Cardiac muscle cell (in vitro differentiated cells and primary cell): ENCODE measurements at regions not wholly inside any gene's neighbourhood (a gene's known extent, or its start where the extent isn't known, plus 50 kb on each side); places are given as distances from the start of the nearest gene placed in this dataset.

Experiments used
- DNase-seq, 2 donors: peaks; one replicate each; pipeline versions ENCODE4 v3.0.0 to v3.0.0-alpha.2; 2010 to 2017; ENCODE audit warnings: low read depth in 1 of 2, low spot score in 1 of 2
- H3K27ac ChIP-seq: fragments of 200-600 bp; sonication (generic); 2 replicates; pipeline ENCODE4 v1.5.1; 2016
- H3K27me3 ChIP-seq: fragments of 200-600 bp; sonication (generic); 2 replicates; pipeline ENCODE4 v1.6.0; 2016; ENCODE audit warnings: control low read depth
- H3K36me3 ChIP-seq: fragments of 200-600 bp; sonication (generic); 2 replicates; pipeline ENCODE4 v1.5.1; 2016; ENCODE audit warnings: control low read depth
- H3K4me1 ChIP-seq: fragments of 200-600 bp; sonication (generic); 2 replicates; pipeline ENCODE4 v1.8.1; 2017; ENCODE audit warnings: low read depth, mild to moderate bottlenecking, mixed run types
- H3K4me3 ChIP-seq: fragments of 200-600 bp; sonication (generic); 2 replicates; pipeline ENCODE4 v1.5.1; 2016; ENCODE audit warnings: mild to moderate bottlenecking
- H3K9me3 ChIP-seq: fragments of 200-600 bp; sonication (generic); 2 replicates; pipeline ENCODE4 v1.5.1; 2017; ENCODE audit warnings: low read depth, mild to moderate bottlenecking, control low read depth
- TF ChIP-seq, protein P1 (sequence below): IDR thresholded peaks from 2 replicates; pipeline ENCODE4 v1.5.1; 2012; ENCODE audit warnings: low read depth, mild to moderate bottlenecking, low read length

DNA sequence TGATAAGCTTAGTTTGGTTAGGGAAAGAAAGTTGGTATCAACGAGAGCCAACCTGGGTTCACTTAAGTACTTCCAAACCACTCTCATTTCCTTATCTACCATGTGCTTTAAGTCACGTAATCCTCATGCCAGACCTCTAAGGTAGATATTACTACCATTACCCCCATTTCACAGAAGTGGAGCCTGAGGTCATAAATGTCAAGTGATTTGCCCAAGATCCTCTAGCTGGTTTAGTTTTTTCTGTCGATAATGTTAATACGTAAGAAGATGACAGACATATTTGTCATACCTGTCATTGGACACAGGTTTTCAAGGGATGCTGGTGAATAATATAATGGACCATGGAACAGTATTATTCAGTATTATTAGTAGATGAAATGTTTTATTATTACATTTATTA lies 197.4 kb upstream of the MKLN1 start:
- H3K36me3 ChIP-seq = no peaks in the 10 kb centered on the region
- TF ChIP-seq, protein P1, sequence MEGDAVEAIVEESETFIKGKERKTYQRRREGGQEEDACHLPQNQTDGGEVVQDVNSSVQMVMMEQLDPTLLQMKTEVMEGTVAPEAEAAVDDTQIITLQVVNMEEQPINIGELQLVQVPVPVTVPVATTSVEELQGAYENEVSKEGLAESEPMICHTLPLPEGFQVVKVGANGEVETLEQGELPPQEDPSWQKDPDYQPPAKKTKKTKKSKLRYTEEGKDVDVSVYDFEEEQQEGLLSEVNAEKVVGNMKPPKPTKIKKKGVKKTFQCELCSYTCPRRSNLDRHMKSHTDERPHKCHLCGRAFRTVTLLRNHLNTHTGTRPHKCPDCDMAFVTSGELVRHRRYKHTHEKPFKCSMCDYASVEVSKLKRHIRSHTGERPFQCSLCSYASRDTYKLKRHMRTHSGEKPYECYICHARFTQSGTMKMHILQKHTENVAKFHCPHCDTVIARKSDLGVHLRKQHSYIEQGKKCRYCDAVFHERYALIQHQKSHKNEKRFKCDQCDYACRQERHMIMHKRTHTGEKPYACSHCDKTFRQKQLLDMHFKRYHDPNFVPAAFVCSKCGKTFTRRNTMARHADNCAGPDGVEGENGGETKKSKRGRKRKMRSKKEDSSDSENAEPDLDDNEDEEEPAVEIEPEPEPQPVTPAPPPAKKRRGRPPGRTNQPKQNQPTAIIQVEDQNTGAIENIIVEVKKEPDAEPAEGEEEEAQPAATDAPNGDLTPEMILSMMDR = no peak
- no peaks in the 10 kb centered on the region for H3K27me3 ChIP-seq
- H3K27ac ChIP-seq = no peak overlapping the region
- no peaks in the 10 kb centered on the region for H3K4me1 ChIP-seq
- DNase-seq = no peak
- no peak overlapping the region for H3K4me3 ChIP-seq
- no peaks in the 10 kb centered on the region for H3K9me3 ChIP-seq

DNA sequence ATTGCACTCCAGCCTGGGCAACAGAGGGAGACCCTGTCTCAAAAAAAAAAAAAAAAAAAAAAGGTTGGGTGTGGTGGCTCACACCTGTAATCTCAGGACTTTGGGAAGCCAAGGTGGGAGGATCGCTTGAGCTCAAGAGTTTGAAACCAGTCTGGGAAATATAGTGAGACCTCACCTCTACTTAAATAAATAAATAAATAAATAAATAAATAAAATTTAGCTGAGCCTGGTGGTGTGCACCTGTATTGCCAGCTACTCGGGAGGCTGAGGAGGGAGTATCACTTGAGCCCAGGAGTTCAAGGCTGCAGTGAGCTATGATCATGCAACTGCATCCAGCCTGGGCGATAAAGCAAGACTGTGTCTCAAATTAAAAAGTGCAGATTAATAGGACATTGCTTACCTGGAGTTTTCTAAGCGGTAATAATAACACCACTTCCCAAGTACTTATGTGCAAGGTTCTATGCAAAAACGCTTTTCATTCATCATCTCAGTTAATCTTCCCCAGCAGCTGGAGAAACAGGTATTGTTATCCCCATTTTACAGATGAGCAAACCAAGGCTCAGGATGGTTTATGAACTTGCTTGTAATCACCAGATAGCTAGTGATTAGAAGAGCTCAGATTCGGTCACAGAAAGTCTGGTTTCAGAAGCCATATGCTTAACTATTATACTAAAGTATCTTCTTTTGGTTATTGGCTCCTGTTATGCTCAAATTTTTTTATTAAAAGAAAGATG lies 196.5 kb upstream of the MKLN1 start:
- Histone ChIP-seq H3K36me3 (no peaks in the 10 kb centered on the region), H3K4me1 (no peaks in the 10 kb centered on the region), H3K4me3 (no peak overlapping the region), H3K27me3 (no peaks in the 10 kb centered on the region), H3K9me3 (no peaks in the 10 kb centered on the region), H3K27ac (no peak overlapping the region)
- no peak for DNase-seq
- TF ChIP-seq, protein P1 = no peak

DNA sequence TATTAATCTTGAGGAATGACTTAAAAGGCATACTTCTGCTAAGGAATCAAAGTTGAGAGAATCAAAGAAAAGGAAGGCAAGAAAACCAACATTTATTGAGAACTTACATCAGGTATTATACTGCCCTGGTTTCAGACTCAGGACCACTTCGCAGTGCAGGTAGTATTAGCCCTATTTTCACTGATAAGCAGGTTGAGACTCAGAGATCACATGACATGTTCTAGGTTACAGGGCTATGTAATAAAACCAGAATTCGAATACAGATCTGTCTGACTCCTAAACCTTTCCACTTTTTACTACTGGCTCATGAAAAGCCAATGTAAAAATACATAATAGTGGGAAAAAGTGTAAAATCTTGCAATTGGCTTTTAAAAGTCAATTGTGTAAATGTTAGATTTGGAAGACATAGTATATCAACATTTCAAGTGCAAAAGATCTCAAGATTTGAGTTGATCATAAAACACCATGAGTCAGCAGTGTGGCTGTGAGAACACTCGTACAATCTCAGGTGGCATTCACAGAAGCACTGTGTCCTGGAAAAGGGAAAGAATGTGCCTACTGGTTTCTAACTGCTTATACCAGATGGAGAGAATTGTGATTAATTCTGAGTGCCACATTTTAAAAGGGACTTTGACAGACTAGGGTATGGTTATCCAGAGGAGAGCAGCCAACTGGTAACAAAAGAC lies 195.8 kb upstream of the MKLN1 start:
- DNase-seq = no peak
- H3K36me3 ChIP-seq = no peaks in the 10 kb centered on the region
- no peaks in the 10 kb centered on the region for H3K9me3 ChIP-seq
- H3K4me1 ChIP-seq = no peaks in the 10 kb centered on the region
- no peaks in the 10 kb centered on the region for H3K27me3 ChIP-seq
- TF ChIP-seq, protein P1 = no peak
- H3K27ac ChIP-seq = no peak overlapping the region
- H3K4me3 ChIP-seq = no peak overlapping the region

DNA sequence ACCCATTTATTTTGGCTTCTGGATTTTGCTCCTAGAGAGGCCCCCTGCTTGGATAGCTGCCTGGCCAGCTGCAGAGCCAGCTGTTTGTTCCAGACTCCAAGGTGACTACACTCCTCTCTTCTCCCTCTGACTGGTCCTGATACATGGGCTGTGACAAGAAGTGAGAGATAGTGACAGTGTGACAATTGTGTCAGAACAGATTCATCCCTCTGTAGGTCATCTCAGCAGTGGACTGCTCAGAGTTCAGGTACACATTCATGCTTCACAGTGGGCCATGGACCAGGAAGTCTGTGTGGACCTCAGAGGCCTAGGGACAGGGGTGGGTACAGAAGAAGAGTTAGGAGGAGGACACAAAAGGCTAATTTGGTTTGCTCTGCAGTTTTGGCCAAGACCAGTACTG lies 188.2 kb upstream of the MKLN1 start:
- TF ChIP-seq, protein P1 = no peak
- Histone ChIP-seq H3K4me1 (no peaks in the 10 kb centered on the region), H3K9me3 (no peaks in the 10 kb centered on the region)

DNA sequence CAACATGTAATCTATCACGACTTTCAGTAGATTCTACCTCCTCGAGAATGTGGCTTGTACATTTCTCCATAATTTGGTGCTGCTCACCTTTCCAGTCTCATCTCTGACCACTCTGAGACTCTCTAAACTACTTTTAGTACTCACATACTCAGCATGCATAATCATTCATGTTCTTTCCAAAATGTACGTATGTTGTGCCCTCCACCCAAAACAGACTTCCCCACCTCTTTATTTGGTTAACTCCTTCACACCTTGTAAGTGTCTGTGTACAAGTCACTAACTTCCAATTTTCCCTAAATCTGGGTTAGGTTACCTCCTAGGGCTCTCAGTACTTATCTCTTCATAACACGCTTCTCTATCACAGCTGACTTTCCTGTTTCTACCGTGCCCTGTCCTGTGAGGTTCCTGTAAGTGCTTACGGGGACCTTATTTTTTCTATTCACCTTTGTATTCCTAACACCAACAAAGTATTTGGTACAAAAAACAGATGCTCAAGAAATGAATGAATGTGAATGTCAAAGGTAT lies 186.2 kb upstream of the MKLN1 start:
- H3K27me3 ChIP-seq = no peaks in the 10 kb centered on the region
- no peaks in the 10 kb centered on the region for H3K36me3 ChIP-seq
- no peak overlapping the region for H3K27ac ChIP-seq
- no peak for DNase-seq
- H3K9me3 ChIP-seq = no peaks in the 10 kb centered on the region
- no peak overlapping the region for H3K4me3 ChIP-seq
- TF ChIP-seq, protein P1 = no peak
- no peaks in the 10 kb centered on the region for H3K4me1 ChIP-seq

More for the DNA sequence above, 188.2 kb upstream of the MKLN1 start:
- H3K36me3 ChIP-seq = no peaks in the 10 kb centered on the region
- no peaks in the 10 kb centered on the region for H3K27me3 ChIP-seq
- no peak overlapping the region for H3K27ac ChIP-seq
- H3K4me3 ChIP-seq = no peak overlapping the region
- no peak for DNase-seq
